Effector memory CD8-positive, alpha-beta T cell (primary cell): ENCODE measurements at regions not wholly inside any gene's neighbourhood (a gene's known extent, or its start where the extent isn't known, plus 50 kb on each side); places are given as distances from the start of the nearest gene placed in this dataset.
"Not testable (repeated sequence)": the region's sequence is repeated elsewhere in the genome, so short reads cannot be mapped to it uniquely, and the experiment has no call there.

ENCODE experiments used
- ATAC-seq: fragments of 150-1000 bp; cut with Tn5 transposase; replicated peaks from 2 replicates; pipeline ENCODE4 v1.10.0; 2021; ENCODE audit warnings: mild to moderate bottlenecking, moderate library complexity
- DNase-seq, 3 experiments: peaks; one replicate each; pipeline ENCODE4 v3.0.0; 2021
- H3K27ac Mint-ChIP-seq, 2 donors: one replicate each; pipeline ENCODE4 v1.8.0; 2022; ENCODE audit warnings: mild to moderate bottlenecking in 2 of 2, mixed read lengths in 2 of 2, moderate library complexity in 2 of 2
- H3K27me3 Mint-ChIP-seq, 2 donors: one replicate each; pipeline ENCODE4 v1.8.0; 2022; ENCODE audit warnings: mixed read lengths in 2 of 2
- H3K36me3 Mint-ChIP-seq: one replicate; pipeline ENCODE4 v1.8.0; 2022; ENCODE audit warnings: mild to moderate bottlenecking, moderate library complexity, mixed read lengths; ENCODE audit not compliant: insufficient read depth
- H3K4me1 Mint-ChIP-seq, 2 donors: one replicate each; pipeline ENCODE4 v1.8.0; 2022; ENCODE audit warnings: low read depth in 2 of 2, mixed read lengths in 2 of 2
- H3K4me3 Mint-ChIP-seq, 2 donors: one replicate each; pipeline ENCODE4 v1.8.0; 2022; ENCODE audit warnings: mild to moderate bottlenecking in 2 of 2, mixed read lengths in 2 of 2, moderate library complexity in 2 of 2
- H3K9me3 Mint-ChIP-seq, 2 donors: one replicate each; pipeline ENCODE4 v1.8.0; 2022; ENCODE audit warnings: mixed read lengths in 2 of 2

- Mint-ChIP-seq H3K9me3 (no peaks in the 10 kb centered on the region), H3K36me3 (no peaks in the 10 kb centered on the region), H3K4me3 (no peak overlapping the region), H3K27ac (no peak overlapping the region), H3K4me1 (no peaks in the 10 kb centered on the region), H3K27me3 (peaks cover 25 to 34% of the 10 kb centered on the region in 2 donors)
- no peak for ATAC-seq
- DNase-seq: no peak
Observed at GRCh38 chr6:1179571-1180459, 132.1 kb upstream of the FOXQ1 start.

DNA sequence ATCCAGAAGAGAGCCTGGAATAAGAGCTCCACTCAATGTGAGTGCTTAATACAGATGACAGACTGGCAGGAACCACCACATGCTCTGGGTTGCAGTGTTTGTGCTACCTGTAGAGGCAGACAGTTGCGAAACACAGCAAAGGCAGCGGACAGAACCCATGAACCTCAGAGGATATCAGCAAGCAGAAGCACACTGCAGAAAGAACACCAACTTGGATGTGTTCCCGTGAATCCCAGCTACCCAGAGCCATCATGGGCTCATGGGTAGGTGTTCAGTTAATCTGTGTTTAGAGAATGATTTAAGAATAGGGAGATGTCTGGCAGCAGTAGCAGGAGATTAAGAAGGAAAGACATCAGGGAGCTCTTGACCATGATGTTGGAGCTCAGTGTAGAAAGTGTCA, 133.3 kb upstream of the FOXQ1 start:
- H3K4me3 Mint-ChIP-seq: no peak overlapping the region
- no peaks in the 10 kb centered on the region for H3K36me3 Mint-ChIP-seq
- ATAC-seq (no peak), DNase-seq (no peak)
- peaks cover 25 to 34% of the 10 kb centered on the region in 2 donors for H3K27me3 Mint-ChIP-seq
- H3K4me1 Mint-ChIP-seq: no peaks in the 10 kb centered on the region
- no peak overlapping the region for H3K27ac Mint-ChIP-seq
- no peaks in the 10 kb centered on the region for H3K9me3 Mint-ChIP-seq

DNA sequence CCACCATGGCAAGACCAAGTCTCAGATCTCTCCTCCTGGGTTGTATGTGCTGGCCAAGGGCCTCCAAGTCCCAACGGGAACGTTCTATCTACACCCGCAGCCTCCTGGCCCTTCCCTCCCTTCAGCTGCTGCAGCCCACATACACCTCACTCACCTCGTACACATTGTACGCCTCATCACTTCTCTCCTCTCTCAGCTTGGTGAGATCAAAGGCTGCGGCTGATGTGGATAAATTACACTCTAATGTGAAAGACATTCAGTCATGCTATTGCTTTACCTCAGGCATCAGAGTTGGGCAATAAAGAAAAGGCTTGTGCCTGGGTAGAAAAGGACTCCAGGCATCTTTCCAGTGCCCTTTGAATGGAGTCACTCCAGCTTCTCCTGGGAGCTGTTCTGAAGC, 135.3 kb upstream of the FOXQ1 start:
- Mint-ChIP-seq H3K27me3 (peaks cover 25 to 34% of the 10 kb centered on the region in 2 donors), H3K4me3 (no peak overlapping the region)
- ATAC-seq: no peak

GRCh38 chr6:1175877-1176276, 136.0 kb upstream of the FOXQ1 start:
- ATAC-seq: no peak
- no peak overlapping the region for H3K4me3 Mint-ChIP-seq
- H3K9me3 Mint-ChIP-seq: no peaks in the 10 kb centered on the region
- no peaks in the 10 kb centered on the region for H3K4me1 Mint-ChIP-seq
- no peak overlapping the region for H3K27ac Mint-ChIP-seq
- peaks cover 20 to 34% of the 10 kb centered on the region in 2 donors for H3K27me3 Mint-ChIP-seq
- DNase-seq: no peak
- no peaks in the 10 kb centered on the region for H3K36me3 Mint-ChIP-seq

More for the DNA sequence above, 135.3 kb upstream of the FOXQ1 start:
- H3K27ac Mint-ChIP-seq: no peak overlapping the region
- no peaks in the 10 kb centered on the region for H3K36me3 Mint-ChIP-seq
- no peaks in the 10 kb centered on the region for H3K4me1 Mint-ChIP-seq
- DNase-seq: no peak
- no peaks in the 10 kb centered on the region for H3K9me3 Mint-ChIP-seq

DNA sequence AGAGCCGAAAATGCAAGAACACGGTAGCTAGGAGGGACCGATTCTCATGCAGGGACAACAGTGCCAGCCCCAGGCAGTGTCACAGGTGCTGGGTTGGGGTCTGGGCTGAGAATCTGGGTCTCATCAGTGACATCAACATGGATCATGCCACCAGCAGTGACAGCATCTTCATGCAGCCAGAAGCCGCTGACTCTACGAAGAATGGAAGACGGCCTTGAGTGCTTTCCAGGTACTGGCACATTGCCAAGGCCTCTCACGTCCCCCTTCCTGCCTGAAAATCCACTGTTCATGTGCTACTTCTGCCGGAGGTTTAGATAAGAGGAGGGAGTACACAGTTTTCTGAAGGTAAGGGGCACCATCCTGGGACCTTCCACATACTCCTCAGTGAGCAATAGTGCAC, 141.1 kb upstream of the FOXQ1 start:
- H3K27me3 Mint-ChIP-seq: peaks cover 10 to 34% of the 10 kb centered on the region in 2 donors
- H3K36me3 Mint-ChIP-seq: no peaks in the 10 kb centered on the region

DNA sequence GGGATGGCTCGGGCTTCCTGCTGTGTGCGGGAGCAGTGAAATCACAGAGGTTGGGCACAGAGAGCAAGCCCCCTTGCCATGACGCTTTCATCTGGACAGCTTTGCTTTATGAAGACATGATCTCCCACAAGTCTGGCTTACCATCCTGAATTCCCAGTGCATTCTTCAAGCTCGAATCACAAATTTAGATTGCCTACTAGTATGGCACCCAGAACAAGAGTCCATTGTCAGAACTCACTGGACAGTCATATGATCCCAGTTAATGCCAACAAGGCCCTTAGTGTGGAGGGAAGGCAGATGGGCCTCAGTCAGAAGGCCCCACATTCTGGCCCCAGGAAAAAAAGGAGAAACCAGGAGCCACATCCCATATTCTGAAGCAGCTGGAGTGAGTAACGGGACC, 147.3 kb upstream of the FOXQ1 start:
- ATAC-seq: no peak
- no peak for DNase-seq
- Mint-ChIP-seq H3K27me3 (peaks cover 29 to 39% of the 10 kb centered on the region in 2 donors), H3K9me3 (peaks cover 0 to 2% of the 10 kb centered on the region in 2 donors), H3K36me3 (no peaks in the 10 kb centered on the region), H3K4me3 (no peak overlapping the region), H3K27ac (no peak overlapping the region), H3K4me1 (no peaks in the 10 kb centered on the region)

More for the DNA sequence above, 141.1 kb upstream of the FOXQ1 start:
- no peak overlapping the region for H3K4me3 Mint-ChIP-seq
- peaks cover 0 to 2% of the 10 kb centered on the region in 2 donors for H3K9me3 Mint-ChIP-seq
- no peak overlapping the region for H3K27ac Mint-ChIP-seq
- DNase-seq (no peak), ATAC-seq (no peak)
- no peaks in the 10 kb centered on the region for H3K4me1 Mint-ChIP-seq

- Mint-ChIP-seq H3K4me3 (no peak overlapping the region), H3K4me1 (no peaks in the 10 kb centered on the region), H3K9me3 (peaks cover 0 to 2% of the 10 kb centered on the region in 2 donors), H3K27me3 (peaks cover 32 to 35% of the 10 kb centered on the region in 2 donors), H3K27ac (no peak overlapping the region), H3K36me3 (no peaks in the 10 kb centered on the region)
- no peak for ATAC-seq
- DNase-seq: no peak
Observed at GRCh38 chr6:1163501-1163900, 148.4 kb upstream of the FOXQ1 start.

DNA sequence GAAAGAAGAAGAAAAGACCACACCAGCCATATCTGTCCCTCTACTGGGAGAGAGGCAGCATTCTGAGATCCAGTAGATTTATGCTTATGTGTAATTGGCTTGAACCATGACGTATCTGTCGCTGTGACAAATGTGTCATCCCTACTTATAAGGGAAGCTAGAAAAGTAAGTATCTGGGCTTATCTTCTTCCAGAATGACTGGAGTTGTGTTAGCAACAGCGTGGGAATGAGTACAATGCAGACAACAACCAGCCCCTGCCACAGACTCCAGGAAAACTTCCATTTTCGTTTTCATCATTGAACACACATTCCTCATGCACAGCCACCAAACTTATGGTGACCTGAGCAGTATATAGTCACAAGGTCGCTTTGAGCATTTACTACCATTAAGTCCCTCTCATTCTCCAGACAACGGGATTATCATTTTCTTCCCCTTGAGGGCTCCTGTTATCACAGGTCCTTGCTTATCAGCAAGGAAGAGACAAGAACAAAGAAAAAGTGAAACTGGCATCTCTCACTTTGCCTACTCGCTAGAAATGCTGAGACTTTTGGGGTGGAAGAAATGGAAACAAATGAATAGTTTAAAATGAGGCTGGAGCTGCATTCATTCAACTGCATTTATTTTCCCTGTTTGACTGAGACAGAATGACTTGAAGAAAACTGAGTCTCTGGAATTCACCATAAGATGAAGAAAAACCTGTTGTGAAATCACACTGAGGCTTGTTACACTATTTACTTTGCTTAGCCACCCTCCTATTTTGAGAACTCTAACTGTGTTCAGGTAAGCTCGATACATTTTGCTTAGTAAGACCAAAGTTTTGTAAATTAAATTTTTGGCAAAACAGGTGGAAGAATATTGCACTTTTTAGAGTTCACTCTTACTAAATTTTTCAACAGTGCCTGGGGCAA, 149.3 kb upstream of the FOXQ1 start:
- Mint-ChIP-seq H3K9me3 (no peaks in the 10 kb centered on the region), H3K4me3 (no peak overlapping the region), H3K27ac (no peak overlapping the region), H3K27me3 (peaks cover 34 to 44% of the 10 kb centered on the region in 2 donors), H3K4me1 (no peaks in the 10 kb centered on the region), H3K36me3 (no peaks in the 10 kb centered on the region)
- no peak for DNase-seq
- ATAC-seq: no peak

DNA sequence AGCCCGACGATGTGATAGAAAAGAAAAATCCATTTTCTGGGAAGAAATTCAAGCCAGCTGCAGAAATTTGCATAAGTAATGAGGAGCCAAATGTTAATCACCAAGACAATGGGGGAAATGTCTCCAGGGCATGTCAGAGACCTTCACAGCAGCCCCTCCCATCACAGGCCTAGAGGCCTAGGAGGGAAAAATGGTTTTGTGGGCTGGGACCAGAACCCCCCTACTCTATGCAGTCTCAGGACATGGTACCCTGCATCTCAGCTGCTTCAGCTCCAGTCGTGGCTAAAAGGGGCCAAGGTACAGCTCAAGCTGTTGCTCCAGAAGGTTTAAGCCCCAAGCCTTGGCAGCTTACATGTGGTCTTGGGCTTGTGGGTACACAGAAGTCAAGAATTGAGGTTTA, 155.5 kb upstream of the FOXQ1 start:
- H3K4me3 Mint-ChIP-seq, H3K9me3 Mint-ChIP-seq, H3K4me1 Mint-ChIP-seq, H3K36me3 Mint-ChIP-seq, ATAC-seq, DNase-seq, H3K27ac Mint-ChIP-seq: not testable (repeated sequence)
- H3K27me3 Mint-ChIP-seq: peaks cover 44 to 47% of the 10 kb centered on the region in 2 donors

DNA sequence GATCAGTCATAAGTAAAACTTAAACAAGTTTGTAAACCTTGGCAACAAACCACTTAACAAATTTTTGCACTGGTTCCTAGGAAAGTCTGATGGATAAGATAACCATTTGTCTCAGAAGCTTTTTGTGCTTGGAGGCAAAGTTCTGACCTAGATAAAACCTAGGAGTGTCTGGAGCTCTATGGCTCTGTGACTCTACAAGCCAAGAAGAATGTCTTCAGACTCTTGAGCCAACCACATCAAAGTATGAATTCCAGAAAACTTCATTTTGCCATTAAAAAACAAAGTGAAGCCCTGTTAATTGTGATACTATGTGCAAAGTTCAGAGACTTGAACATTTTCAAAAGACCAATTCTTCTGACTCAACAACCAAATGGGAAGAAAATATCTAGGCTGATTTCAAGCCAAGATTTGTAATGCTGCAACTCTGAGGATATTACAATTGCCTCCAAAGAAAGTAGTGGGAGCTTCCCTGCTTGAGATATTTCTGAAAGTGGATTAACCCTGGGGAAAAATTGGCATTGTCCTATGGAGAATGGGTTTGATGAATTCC, 158.1 kb upstream of the FOXQ1 start:
- Mint-ChIP-seq H3K36me3 (no peaks in the 10 kb centered on the region), H3K27me3 (peaks cover 50 to 57% of the 10 kb centered on the region in 2 donors), H3K4me3 (no peak overlapping the region), H3K4me1 (no peaks in the 10 kb centered on the region), H3K9me3 (no peaks in the 10 kb centered on the region), H3K27ac (no peak overlapping the region)
- DNase-seq: no peak
- no peak for ATAC-seq

DNA sequence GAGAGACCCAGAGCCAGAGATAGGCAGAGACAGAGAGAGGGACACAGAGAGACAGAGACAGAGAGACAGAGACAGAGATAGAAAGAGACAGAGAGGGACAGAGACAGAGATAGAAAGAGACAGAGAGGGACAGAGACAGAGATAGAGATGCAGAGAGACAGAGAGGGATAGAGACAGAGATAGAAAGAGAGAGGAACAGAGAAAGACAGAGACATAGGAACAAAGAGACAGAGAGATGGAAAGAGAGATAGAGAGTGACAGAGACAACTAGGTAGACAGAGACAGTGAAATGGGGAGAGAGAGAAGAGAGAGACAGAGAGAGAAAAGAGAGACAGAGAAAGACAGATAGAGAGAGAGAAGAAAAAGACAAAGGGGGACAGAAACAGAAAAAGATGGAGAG, 165.4 kb upstream of the FOXQ1 start:
- no peaks in the 10 kb centered on the region for H3K36me3 Mint-ChIP-seq
- ATAC-seq (no peak), DNase-seq (no peak)
- H3K9me3 Mint-ChIP-seq: peaks cover 0 to 4% of the 10 kb centered on the region in 2 donors
- peaks cover 25 to 51% of the 10 kb centered on the region in 2 donors for H3K27me3 Mint-ChIP-seq
- no peak overlapping the region for H3K27ac Mint-ChIP-seq
- H3K4me3 Mint-ChIP-seq: no peak overlapping the region
- H3K4me1 Mint-ChIP-seq: no peaks in the 10 kb centered on the region

DNA sequence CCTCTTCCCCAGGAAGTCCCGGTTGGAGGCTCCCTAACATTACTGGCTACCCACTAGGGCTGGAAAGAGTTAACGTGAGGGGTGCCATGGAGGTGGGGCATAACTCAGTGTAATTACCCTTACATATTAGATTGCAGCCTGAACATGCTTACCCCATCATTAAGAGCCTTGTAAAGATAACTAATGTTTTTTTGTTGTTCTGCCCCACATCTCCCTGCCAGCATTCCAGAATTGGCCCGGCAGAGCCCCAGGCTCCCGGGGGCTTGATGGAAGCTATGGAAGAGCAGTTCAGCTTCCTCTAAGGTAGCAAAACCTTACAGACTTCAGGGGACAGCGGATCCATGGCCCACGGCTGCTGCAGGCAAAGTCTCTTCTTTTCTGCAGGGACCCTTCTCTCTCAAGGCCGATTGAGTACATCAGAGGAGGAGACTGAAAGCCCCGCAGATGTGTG, 166.1 kb upstream of the FOXQ1 start:
- H3K9me3 Mint-ChIP-seq: peaks cover 0 to 4% of the 10 kb centered on the region in 2 donors
- DNase-seq: no peak
- H3K27ac Mint-ChIP-seq: no peak overlapping the region
- H3K36me3 Mint-ChIP-seq: no peaks in the 10 kb centered on the region
- ATAC-seq: no peak
- H3K4me3 Mint-ChIP-seq: no peak overlapping the region
- no peaks in the 10 kb centered on the region for H3K4me1 Mint-ChIP-seq
- peaks cover 18 to 44% of the 10 kb centered on the region in 2 donors for H3K27me3 Mint-ChIP-seq
